ENCODE measurements at regions not wholly inside any gene's neighbourhood (a gene's known extent, or its start where the extent isn't known, plus 50 kb on each side); places are given as distances from the start of the nearest gene placed in this dataset.

GRCh38 chr4:79682801-79683530 lies 274.9 kb upstream of the GK2 start:
- no peaks in the 10 kb centered on the region for H3K27me3 ChIP-seq (ENCODE audit: insufficient read depth)
- TF ChIP-seq JUND (IDR thresholded peaks at IDR 0.05) (no peak), RAD21 (IDR thresholded peaks at IDR 0.05; ENCODE audit: low read length) (no peak), FOSL2 (IDR thresholded peaks at IDR 0.05; ENCODE audit: borderline replicate concordance, low read depth) (no peak)
- H3K4me2 ChIP-seq = no peak overlapping the region
- no peak overlapping the region for H3K9ac ChIP-seq
- H3K9me2 ChIP-seq = no peaks in the 10 kb centered on the region
- ChIA-PET POLR2A (no interaction called here), CTCF (no interaction called here)
- H3K4me3 ChIP-seq (ENCODE audit: low read depth in 2 of 2, low read length in 1 of 2) = no peak overlapping the region
- H3F3A ChIP-seq (replicated peaks; ENCODE audit: insufficient read depth) = no peaks in the 10 kb centered on the region
- H4K20me1 ChIP-seq (ENCODE audit: insufficient read depth) = no peaks in the 10 kb centered on the region
- no peak for DNase-seq
- H2AFZ ChIP-seq (ENCODE audit: low read depth) = no peak overlapping the region
- no peaks in the 10 kb centered on the region for H3K4me1 ChIP-seq (ENCODE audit: control insufficient read depth in 1 of 2, insufficient read depth in 2 of 2, low read depth in 1 of 2, low read length in 1 of 2)
- 58% methylated on average over 5 of the region's 6 CpGs for WGBS (ENCODE audit: low lambda C conversion rate)
- H3K27ac ChIP-seq (ENCODE audit: low read depth in 2 of 2, low read length in 1 of 2) = no peak overlapping the region
- H3K9me3 ChIP-seq = no peaks in the 10 kb centered on the region
- no peaks in the 10 kb centered on the region for H3K36me3 ChIP-seq (replicated peaks in 1 of 2; ENCODE audit: control insufficient read depth in 1 of 2, insufficient read depth in 2 of 2, low read length in 1 of 2)
- no peaks in the 10 kb centered on the region for H3K79me2 ChIP-seq (ENCODE audit: insufficient read depth)

GRCh38 chr4:79682161-79682560 lies 274.1 kb upstream of the GK2 start:
- H3K79me2 ChIP-seq (ENCODE audit: insufficient read depth) = no peaks in the 10 kb centered on the region
- no peak overlapping the region for H2AFZ ChIP-seq (ENCODE audit: low read depth)
- POLR2A ChIA-PET = no interaction called here
- H3K4me3 ChIP-seq (ENCODE audit: low read depth in 2 of 2, low read length in 1 of 2) = no peak overlapping the region
- H4K20me1 ChIP-seq (ENCODE audit: insufficient read depth) = no peaks in the 10 kb centered on the region
- no peak overlapping the region for H3K27ac ChIP-seq (ENCODE audit: low read depth in 2 of 2, low read length in 1 of 2)
- no peak overlapping the region for H3K9ac ChIP-seq
- TF ChIP-seq ELF1 (IDR thresholded peaks at IDR 0.05) = no peak
- no peak for TF ChIP-seq USF1 (IDR thresholded peaks at IDR 0.05; ENCODE audit: borderline replicate concordance, low read depth)
- TF ChIP-seq FOXJ3 (CRISPR knock-in tag; IDR thresholded peaks at IDR 0.05) = no peak
- no peak for TF ChIP-seq SIN3A (IDR thresholded peaks at IDR 0.05; ENCODE audit: borderline replicate concordance, low read depth, low read length)
- TF ChIP-seq MXI1 (IDR thresholded peaks at IDR 0.05; ENCODE audit: low read depth, low read length) = no peak
- TF ChIP-seq GABPA (IDR thresholded peaks at IDR 0.05; ENCODE audit: low read depth) = no peak
- no peak for TF ChIP-seq CHD2 (IDR thresholded peaks at IDR 0.05; ENCODE audit: low read length, partially characterized antibody)
- no peak for TF ChIP-seq SMC3 (IDR thresholded peaks at IDR 0.05; ENCODE audit: low read depth, low read length)
- no peak for TF ChIP-seq IRF3 (IDR thresholded peaks at IDR 0.05; ENCODE audit: low read depth, low read length)
- no peak for TF ChIP-seq RFX5 (IDR thresholded peaks at IDR 0.05; ENCODE audit: low read length)
- TF ChIP-seq TCF12 (IDR thresholded peaks at IDR 0.05) = no peak
- no peak for TF ChIP-seq TEAD4 (IDR thresholded peaks at IDR 0.05; ENCODE audit: borderline replicate concordance, insufficient read depth)
- no peak for TF ChIP-seq USF2 (IDR thresholded peaks at IDR 0.05; ENCODE audit: borderline replicate concordance, low read depth, low read length)
- no peak for TF ChIP-seq CTCF (IDR thresholded peaks at IDR 0.05)
- TF ChIP-seq MAX (IDR thresholded peaks at IDR 0.05; ENCODE audit: low read depth) = no peak
- no peak for TF ChIP-seq RCOR1 (IDR thresholded peaks at IDR 0.05; ENCODE audit: low read length)
- no peak for TF ChIP-seq YY1 (IDR thresholded peaks at IDR 0.05; ENCODE audit: low read depth)
- no peaks in the 10 kb centered on the region for H3K36me3 ChIP-seq (replicated peaks in 1 of 2; ENCODE audit: control insufficient read depth in 1 of 2, insufficient read depth in 2 of 2, low read length in 1 of 2)
- 56% methylated on average over 4 of the region's 4 CpGs for WGBS (ENCODE audit: low lambda C conversion rate)
- H3K27me3 ChIP-seq (ENCODE audit: insufficient read depth) = no peaks in the 10 kb centered on the region
- H3K4me2 ChIP-seq = no peak overlapping the region
- H3K9me2 ChIP-seq = no peaks in the 10 kb centered on the region
- CTCF ChIA-PET = no interaction called here
- peaks cover 0 to 2% of the 10 kb centered on the region in 2 experiments; a peak in 1 of 4 replicates for H3K4me1 ChIP-seq (ENCODE audit: control insufficient read depth in 1 of 2, insufficient read depth in 2 of 2, low read depth in 1 of 2, low read length in 1 of 2)
- DNase-seq = no peak
- H3F3A ChIP-seq (replicated peaks; ENCODE audit: insufficient read depth) = no peaks in the 10 kb centered on the region
- no peaks in the 10 kb centered on the region for H3K9me3 ChIP-seq

All from SK-N-SH (cell line).